Hepatocyte (in vitro differentiated cells): ENCODE measurements at regions not wholly inside any gene's neighbourhood (a gene's known extent, or its start where the extent isn't known, plus 50 kb on each side); places are given as distances from the start of the nearest gene placed in this dataset.

Source experiments
- EZH2 ChIP-seq: fragments of 200-600 bp; sonication (generic); IDR thresholded peaks from 2 replicates; pipeline ENCODE4 v1.6.1; 2016; ENCODE audit warnings: antibody characterized with exemption, mild to moderate bottlenecking, borderline replicate concordance
- EZH2phosphoT487 ChIP-seq: fragments of 200-600 bp; sonication (generic); IDR thresholded peaks from one replicate; pipeline ENCODE4 v1.6.1; 2018; ENCODE audit warnings: antibody characterized with exemption, mild to moderate bottlenecking, low read depth, moderate library complexity; ENCODE audit not compliant: unreplicated experiment, severe bottlenecking
- TF ChIP-seq, protein P1 (sequence below): fragments of 200-600 bp; sonication (generic); IDR thresholded peaks from 2 replicates; pipeline ENCODE4 v1.5.1; 2016; ENCODE audit warnings: antibody characterized with exemption, mild to moderate bottlenecking; ENCODE audit not compliant: poor library complexity

- TF ChIP-seq EZH2 (no peak), EZH2phosphoT487 (no peak)
- TF ChIP-seq, protein P1, sequence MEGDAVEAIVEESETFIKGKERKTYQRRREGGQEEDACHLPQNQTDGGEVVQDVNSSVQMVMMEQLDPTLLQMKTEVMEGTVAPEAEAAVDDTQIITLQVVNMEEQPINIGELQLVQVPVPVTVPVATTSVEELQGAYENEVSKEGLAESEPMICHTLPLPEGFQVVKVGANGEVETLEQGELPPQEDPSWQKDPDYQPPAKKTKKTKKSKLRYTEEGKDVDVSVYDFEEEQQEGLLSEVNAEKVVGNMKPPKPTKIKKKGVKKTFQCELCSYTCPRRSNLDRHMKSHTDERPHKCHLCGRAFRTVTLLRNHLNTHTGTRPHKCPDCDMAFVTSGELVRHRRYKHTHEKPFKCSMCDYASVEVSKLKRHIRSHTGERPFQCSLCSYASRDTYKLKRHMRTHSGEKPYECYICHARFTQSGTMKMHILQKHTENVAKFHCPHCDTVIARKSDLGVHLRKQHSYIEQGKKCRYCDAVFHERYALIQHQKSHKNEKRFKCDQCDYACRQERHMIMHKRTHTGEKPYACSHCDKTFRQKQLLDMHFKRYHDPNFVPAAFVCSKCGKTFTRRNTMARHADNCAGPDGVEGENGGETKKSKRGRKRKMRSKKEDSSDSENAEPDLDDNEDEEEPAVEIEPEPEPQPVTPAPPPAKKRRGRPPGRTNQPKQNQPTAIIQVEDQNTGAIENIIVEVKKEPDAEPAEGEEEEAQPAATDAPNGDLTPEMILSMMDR: no peak
These were observed 64.2 kb upstream of the SMYD2 start for GRCh38 chr1:214216779-214217178.
